CD4-positive, alpha-beta T cell treated with Interleukin-17A for 4 hours (primary cell): ENCODE measurements at regions not wholly inside any gene's neighbourhood (a gene's known extent, or its start where the extent isn't known, plus 50 kb on each side); places are given as distances from the start of the nearest gene placed in this dataset.

ENCODE experiments used
- DNase-seq: peaks from one replicate; pipeline ENCODE4 v3.0.0-alpha.2; 2020; ENCODE audit warnings: mixed read lengths

- no peak for DNase-seq
These were observed 55.2 kb downstream of the TTC32 start for GRCh38 chr2:19846567-19846966.

DNA sequence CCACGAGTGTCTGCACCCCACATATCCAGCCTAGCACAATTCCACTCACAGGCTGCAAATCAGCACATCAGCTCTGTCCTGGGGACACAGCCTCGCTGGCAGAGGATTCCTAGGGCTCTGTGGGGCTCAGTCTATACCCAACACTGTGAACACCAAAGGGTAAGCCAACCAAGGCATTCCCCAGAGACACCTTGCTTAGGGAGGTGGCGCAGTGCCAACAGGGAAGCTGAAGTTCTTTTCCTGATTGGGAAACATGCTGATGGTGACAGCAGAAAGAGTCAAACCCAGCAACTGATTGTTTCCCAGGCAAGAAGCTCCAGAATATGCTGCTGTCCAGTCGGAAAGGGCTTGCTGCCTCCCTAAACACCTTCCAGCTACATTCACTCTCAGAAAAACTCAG lies 55.8 kb downstream of the TTC32 start:
- DNase-seq = no peak

GRCh38 chr2:19845323-19845920 lies 56.4 kb downstream of the TTC32 start:
- no peak for DNase-seq

DNA sequence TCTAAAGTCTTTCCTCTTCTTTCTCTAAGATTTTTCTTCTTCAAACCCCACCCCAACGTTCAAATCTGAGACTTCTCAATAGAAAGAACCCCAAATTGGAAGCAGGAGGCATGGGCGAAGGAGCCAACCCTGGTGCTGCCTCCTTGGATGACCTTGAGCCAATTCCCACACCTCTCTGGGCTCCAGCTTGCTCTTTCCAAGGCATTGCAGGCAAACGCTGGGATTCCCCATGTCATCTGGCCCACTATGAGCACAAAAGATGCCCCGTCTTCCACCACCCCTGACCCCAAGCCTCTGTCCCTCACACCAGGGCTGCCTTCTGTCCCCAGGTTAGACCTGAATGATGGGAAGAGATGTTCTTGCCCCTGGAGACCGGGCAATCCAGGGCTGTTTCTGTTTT lies 57.0 kb downstream of the TTC32 start:
- DNase-seq = no peak

DNA sequence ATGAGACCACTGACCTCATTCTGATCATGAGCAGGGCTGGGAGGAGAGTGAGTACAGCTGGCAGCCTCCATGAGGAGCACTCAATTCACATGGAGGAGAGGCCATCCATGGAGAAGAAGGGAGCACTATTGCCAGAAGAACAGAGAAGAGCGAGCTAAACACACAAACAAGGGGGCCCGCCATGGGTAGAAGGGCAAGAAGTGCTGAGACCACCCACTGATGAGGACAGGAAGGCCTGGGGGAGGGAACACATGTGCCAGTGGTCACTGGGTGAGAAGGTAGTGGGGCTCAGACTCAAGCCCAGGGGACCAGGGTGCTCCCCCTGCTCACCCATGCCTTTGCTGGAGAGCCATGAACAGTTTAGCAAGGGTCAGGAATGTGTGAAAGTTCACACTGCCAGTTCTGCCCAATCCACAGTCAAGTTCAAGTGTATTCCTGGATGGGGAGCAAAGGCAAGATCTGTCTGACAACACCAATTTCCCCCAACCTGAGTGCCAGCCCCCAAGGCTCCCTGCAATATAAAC lies 57.7 kb downstream of the TTC32 start:
- no peak for DNase-seq

- no peak for DNase-seq
These were observed 59.7 kb downstream of the TTC32 start for GRCh38 chr2:19841918-19842693.

DNA sequence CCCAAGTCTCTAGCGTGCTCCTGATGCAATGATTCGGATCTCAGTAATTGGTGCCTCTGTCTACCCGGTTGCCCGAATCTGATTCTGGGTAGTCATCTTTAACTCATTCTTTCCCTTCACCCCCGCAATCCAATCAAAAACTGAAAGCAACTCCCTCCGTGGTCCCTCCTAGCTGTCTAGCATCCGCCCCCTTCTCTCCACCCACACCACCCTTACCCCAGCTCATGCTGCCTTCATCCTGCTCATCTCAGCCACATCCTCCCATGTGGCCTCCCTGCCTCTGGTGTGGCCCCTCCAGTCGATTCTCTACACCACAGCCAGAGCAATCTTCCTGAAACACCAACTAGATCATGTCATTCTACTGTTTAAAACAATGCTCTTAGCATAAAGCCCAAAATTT lies 62.3 kb downstream of the TTC32 start:
- no peak for DNase-seq

DNA sequence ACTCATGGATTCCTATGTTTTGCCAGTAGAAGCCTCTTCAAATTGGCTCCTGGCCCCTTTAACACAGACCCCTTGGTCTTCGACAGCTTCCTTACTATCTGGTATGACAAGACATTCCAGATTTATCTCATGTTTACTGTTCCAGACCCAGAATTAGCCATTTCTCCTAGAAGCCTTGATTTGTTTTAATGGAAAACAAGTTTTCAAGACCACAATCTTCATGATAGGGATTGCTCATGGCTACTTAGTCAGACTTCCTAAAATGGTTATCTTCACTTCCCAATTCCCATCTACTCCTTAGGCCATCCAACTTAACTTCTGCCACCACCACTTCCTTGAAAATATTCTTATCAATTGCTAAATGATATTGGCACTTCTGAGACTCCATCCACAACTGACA lies 63.2 kb downstream of the TTC32 start:
- DNase-seq = no peak

DNA sequence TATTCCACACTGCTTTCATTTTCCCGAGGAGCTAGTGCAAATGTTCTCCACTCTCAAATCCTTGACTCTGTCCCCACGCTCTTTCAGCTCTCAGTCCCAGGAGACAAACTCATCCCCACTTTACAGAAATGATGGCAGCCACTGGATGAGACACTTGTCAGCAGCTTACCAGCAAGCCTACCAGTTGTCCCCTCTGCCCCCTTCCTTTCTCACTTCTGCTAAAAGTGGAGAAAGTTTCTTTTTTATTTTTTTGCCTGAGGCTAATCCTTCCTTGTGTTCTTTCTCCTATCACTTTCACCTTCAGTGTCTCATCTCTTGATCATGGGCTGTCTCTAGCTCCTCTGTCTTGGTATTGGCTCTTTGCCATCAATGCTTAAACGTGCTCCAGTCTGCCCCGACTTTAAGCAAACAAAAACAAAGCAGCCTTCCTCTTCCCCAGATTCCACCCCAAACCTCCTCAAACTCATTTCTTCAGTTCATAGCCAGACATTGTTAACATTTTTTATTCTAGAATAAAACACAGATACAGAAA lies 64.5 kb downstream of the TTC32 start:
- DNase-seq = no peak

GRCh38 chr2:19835781-19836281 lies 66.0 kb downstream of the TTC32 start:
- no peak for DNase-seq

- DNase-seq = no peak
These were observed 67.8 kb downstream of the TTC32 start for GRCh38 chr2:19833978-19834377.

DNA sequence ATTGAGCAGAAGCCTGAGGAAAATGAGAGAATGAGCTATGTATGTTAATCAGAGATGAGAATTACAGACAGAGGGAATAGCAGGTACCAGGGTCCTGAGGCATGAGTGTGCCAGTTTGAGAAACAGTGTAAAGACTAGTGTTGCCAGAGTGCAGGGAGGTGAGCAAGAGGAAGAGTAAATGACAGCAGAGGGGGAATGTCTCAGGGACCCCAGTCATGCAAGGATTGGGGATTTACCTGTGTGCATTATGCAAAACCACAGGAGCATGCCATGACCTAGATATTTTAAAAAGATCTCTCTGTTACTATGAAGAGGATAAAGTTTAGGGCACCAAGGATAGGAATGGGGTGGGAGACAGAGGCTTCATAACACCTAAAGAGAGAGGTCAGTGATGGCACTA lies 72.1 kb downstream of the TTC32 start:
- no peak for DNase-seq

DNA sequence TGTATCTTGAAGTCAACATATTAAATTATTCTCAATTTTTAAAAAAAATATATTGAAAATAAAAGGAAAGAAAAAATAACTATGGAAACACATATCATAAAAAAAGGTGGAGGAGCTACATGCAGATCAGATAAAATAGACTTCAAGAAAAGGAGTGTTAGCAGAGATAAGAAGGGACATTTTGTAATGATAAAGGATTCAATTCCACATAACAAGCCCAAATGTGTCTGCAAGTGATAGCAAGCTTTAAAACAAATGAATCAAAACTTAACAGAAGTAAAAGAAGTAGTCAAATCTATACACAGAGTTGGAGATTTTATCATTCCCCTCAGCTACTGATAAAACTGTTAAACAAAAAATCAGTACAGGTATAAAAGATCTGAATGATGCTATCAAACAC lies 74.9 kb downstream of the TTC32 start:
- DNase-seq = no peak

- DNase-seq = no peak
These were observed 78.3 kb downstream of the TTC32 start for GRCh38 chr2:19823507-19823906.

DNA sequence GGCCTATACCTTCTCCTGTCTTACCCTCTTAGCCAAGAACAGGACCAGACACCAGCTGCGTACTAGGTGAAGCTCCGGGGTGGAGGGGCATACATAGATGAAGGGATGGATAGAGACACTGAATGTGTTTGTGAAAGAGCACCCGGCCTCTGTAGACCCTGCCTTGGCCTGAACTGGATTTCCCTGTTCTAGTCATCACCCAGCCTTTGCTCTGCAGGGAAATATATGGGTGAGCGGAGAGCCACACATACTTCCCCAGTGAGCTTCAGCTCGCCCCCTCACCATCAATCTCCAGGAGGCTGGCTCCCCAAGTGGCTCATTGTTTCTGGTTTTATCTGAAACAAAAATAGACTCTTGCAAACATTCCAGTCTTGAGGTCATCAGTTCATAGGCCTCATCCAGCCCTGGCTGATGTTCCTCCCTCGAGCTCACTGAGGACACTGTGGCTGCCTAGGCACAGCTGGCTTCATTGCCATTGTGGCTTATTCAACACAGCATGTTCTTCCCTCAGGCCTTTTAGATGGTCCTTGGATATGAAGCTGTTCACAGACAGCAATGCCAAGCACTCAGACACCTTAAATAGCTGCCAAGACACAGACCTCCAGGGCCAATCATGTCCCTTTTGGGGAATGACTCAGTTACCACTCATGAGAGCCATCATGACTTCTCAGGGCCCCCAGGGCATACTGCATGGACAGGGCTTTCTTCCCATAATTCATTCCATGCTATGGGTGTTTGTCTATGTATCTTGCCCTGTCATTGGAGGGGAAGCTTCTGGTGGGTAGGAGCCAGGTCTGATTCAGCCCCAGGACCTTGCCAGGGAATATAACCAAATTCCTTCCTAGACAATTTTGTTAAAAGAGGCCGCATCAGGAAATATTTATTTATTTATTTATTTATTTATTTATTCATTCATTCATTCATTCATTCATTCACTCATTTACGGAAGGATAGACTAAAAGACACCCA lies 82.4 kb downstream of the TTC32 start:
- DNase-seq = no peak

GRCh38 chr2:19818543-19818942 lies 83.2 kb downstream of the TTC32 start:
- DNase-seq = no peak

- no peak for DNase-seq
These were observed 83.7 kb downstream of the TTC32 start for GRCh38 chr2:19818039-19818438.

- DNase-seq = no peak
These were observed 86.0 kb downstream of the TTC32 start for GRCh38 chr2:19815746-19816145.

- DNase-seq = no peak
These were observed 89.6 kb downstream of the TTC32 start for GRCh38 chr2:19812166-19812565.

DNA sequence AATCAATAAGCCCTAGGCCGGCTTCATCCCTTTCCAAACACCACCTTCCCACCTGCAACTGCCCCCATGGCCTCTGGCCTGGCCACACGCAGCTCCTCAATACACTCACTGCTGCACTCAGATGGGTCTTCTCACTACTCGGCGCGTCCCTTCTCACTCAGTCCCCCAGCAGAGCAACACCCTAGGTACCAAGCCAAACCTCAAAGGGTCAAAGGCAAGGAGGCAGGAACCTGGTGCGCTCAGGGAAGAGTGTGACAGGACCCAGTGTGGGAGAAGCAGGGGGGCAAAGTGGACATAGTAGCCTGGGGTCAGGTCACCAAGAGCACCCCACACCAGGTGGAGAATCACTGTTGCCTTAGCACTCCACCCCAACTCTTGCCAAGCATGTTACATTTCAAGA lies 90.6 kb downstream of the TTC32 start:
- DNase-seq = no peak

DNA sequence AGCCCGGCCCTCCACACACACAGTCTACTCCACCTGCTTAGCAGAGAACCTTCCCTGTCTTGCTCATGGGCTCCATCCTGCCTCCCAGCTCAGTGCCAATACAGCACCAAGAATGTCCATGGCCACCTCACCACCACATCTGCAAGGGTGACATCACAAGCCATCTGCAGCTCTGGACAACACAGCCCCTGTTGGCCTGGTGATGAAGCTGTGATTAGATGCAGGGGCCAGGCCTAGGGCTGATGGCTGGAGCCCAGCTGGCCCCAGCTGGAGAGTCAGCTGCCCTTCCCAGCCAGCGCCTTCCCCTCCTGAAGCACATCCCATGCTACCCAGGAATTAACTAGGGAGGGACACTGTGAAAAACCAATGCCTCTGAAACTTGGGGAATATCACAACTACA lies 91.1 kb downstream of the TTC32 start:
- no peak for DNase-seq

GRCh38 chr2:19810148-19810547 lies 91.6 kb downstream of the TTC32 start:
- DNase-seq = no peak

GRCh38 chr2:19809206-19809605 lies 92.6 kb downstream of the TTC32 start:
- DNase-seq = no peak
